HG03159 (cell line): ENCODE measurements at regions not wholly inside any gene's neighbourhood (a gene's known extent, or its start where the extent isn't known, plus 50 kb on each side); places are given as distances from the start of the nearest gene placed in this dataset.

ENCODE experiments used
- ATAC-seq: cut with Tn5 transposase; IDR thresholded peaks from one replicate; pipeline ENCODE4 v1.9.1; 2021; ENCODE audit warnings: mild to moderate bottlenecking, moderate library complexity; ENCODE audit not compliant: unreplicated experiment

DNA sequence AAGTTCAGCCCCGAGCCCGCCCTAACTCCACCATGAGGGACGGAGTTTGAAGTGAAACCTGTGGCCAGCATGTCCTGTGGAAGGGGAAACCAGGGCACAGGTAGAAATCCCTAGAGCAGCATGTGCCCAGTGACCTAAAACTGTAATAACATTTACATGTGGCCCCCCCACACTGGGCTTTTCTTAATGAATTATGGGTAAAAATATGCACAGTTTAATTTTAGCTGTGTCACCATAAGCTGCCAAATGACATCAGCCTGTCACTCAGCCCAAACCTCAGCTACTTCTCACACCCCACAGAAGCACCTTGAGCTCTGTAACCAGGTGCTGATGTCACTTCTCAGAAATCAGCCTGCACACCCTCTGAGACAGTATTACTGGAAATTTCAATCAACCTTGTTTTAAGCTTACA, 50.0 kb upstream of the SLC19A1 start:
- ATAC-seq: peak; percentile 53

- ATAC-seq: no peak
Observed at GRCh38 chr21:45592626-45593134, 50.4 kb upstream of the SLC19A1 start.

- no peak for ATAC-seq
Observed at GRCh38 chr21:45593162-45594022, 50.1 kb upstream of the PCBP3 start.
